ENCODE measurements at regions not wholly inside any gene's neighbourhood (a gene's known extent, or its start where the extent isn't known, plus 50 kb on each side); places are given as distances from the start of the nearest gene placed in this dataset.

DNA sequence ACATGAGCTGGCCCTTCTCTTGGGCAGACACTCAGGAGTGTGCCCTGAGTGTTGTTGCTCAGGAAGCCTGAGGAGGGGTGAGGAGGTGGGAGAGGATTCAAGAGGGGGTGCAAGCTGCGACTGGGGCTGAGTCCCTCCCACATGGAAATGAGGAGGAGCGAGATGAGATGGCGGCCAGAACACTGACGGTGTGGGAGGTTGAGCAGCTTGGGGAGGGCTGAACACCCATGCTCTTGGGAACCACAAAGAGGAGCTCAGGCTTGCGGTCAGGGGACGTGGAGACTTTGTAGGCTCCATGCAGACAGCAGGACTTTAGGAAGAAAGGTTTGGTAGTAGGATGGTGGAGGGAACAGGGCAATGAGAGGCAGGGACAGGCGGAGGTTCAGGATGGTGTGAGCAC is 163.2 kb upstream of the SHH start:
- Histone ChIP-seq H3K9me3 (no peaks in the 10 kb centered on the region), H3K4me3 (ENCODE audit: low read depth, low read length) (no peak overlapping the region), H3K4me1 (no peaks in the 10 kb centered on the region), H3K27me3 (replicated peaks; ENCODE audit: control insufficient read depth, insufficient read depth, low read length) (no peaks in the 10 kb centered on the region; the same call in 1 of the 2 replicates), H3K36me3 (ENCODE audit: control insufficient read depth, insufficient read depth, low read length) (no peaks in the 10 kb centered on the region)
- peaks cover 7% of the 10 kb centered on the region for H3K4me1 Mint-ChIP-seq (ENCODE audit: low read depth, unreplicated experiment)
- H3K36me3 Mint-ChIP-seq (ENCODE audit: insufficient read depth, unreplicated experiment): no peaks in the 10 kb centered on the region
- H3K4me3 Mint-ChIP-seq (ENCODE audit: unreplicated experiment): no peak overlapping the region
- TF ChIP-seq, protein P1, sequence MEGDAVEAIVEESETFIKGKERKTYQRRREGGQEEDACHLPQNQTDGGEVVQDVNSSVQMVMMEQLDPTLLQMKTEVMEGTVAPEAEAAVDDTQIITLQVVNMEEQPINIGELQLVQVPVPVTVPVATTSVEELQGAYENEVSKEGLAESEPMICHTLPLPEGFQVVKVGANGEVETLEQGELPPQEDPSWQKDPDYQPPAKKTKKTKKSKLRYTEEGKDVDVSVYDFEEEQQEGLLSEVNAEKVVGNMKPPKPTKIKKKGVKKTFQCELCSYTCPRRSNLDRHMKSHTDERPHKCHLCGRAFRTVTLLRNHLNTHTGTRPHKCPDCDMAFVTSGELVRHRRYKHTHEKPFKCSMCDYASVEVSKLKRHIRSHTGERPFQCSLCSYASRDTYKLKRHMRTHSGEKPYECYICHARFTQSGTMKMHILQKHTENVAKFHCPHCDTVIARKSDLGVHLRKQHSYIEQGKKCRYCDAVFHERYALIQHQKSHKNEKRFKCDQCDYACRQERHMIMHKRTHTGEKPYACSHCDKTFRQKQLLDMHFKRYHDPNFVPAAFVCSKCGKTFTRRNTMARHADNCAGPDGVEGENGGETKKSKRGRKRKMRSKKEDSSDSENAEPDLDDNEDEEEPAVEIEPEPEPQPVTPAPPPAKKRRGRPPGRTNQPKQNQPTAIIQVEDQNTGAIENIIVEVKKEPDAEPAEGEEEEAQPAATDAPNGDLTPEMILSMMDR (IDR thresholded peaks at IDR 0.05; ENCODE audit: insufficient read depth in 1 of 2, low read depth in 1 of 2, low read length in 1 of 2, severe bottlenecking in 1 of 2, unreplicated experiment in 1 of 2): no peak
- DNase-seq: peak in 1 of 2 experiments; percentile 17
- CTCF ChIA-PET: no interaction called here
- intact Hi-C loops (cut with micrococcal nuclease; ENCODE audit: unreplicated experiment): no loop called here
- H3K9me3 Mint-ChIP-seq (ENCODE audit: unreplicated experiment): no peaks in the 10 kb centered on the region
- H3K27ac Mint-ChIP-seq (ENCODE audit: unreplicated experiment): no peak overlapping the region
- POLR2A ChIA-PET: no interaction called here
- peaks cover 6% of the 10 kb centered on the region for H3K27me3 Mint-ChIP-seq (ENCODE audit: insufficient read depth, unreplicated experiment)
- BruUV-seq (replicated peaks): no TSS peak

DNA sequence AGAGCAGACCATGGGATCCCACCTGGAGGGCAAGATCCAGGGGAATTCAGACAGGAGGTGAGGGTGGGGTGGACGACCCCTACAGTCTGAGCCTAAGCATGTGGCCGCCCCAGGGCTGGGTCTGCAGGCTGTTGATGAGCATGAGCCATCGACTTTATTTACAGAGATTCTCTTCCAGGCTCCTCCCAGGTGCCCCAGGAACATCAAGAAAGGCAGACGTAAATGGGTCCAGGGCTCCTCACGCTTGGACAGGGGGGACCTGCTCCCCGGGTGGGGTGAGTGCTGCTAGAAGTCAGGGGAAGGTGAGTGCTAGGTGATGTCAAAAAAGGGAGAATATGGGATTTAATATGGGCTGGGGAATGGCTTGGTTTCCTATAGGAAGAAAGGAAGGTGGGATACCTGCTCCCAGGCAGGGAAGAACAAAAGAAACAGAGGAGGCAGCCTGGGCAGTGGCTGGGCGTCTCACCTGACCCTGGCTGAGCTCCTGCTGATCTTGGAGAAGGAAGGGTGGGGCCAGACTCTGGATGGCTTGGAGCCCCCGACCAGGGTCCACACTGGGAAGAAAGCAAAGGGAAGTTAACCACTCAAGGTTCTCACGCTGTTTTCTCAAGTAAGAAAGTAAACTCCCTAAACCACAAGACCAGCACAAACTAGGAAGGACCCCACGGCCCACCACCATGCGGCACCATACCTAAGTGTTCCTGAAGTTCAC is 162.1 kb upstream of the SHH start:
- ChIA-PET CTCF (no interaction called here), POLR2A (no interaction called here)
- Histone ChIP-seq H3K9me3 (no peaks in the 10 kb centered on the region), H3K4me1 (no peaks in the 10 kb centered on the region), H3K4me3 (ENCODE audit: low read depth, low read length) (no peak overlapping the region), H3K27me3 (replicated peaks; ENCODE audit: control insufficient read depth, insufficient read depth, low read length) (no peaks in the 10 kb centered on the region; the same call in 1 of the 2 replicates), H3K36me3 (ENCODE audit: control insufficient read depth, insufficient read depth, low read length) (no peaks in the 10 kb centered on the region)
- Mint-ChIP-seq H3K4me3 (ENCODE audit: unreplicated experiment) (no peak overlapping the region), H3K27me3 (ENCODE audit: insufficient read depth, unreplicated experiment) (peaks cover 6% of the 10 kb centered on the region), H3K4me1 (ENCODE audit: low read depth, unreplicated experiment) (peaks cover under 1% of the 10 kb centered on the region), H3K9me3 (ENCODE audit: unreplicated experiment) (no peaks in the 10 kb centered on the region), H3K27ac (ENCODE audit: unreplicated experiment) (no peak overlapping the region), H3K36me3 (ENCODE audit: insufficient read depth, unreplicated experiment) (no peaks in the 10 kb centered on the region)
- intact Hi-C loops (cut with micrococcal nuclease; ENCODE audit: unreplicated experiment): no loop called here
- TF ChIP-seq, protein P1 (IDR thresholded peaks at IDR 0.05; ENCODE audit: insufficient read depth in 1 of 2, low read depth in 1 of 2, low read length in 1 of 2, severe bottlenecking in 1 of 2, unreplicated experiment in 1 of 2): no peak
- BruUV-seq (replicated peaks): no TSS peak
- peak in 1 of 2 experiments; percentile 13 for DNase-seq

- H3K9me3 ChIP-seq: no peaks in the 10 kb centered on the region
- no TSS peak for BruUV-seq (replicated peaks)
- Mint-ChIP-seq H3K27ac (ENCODE audit: unreplicated experiment) (no peak overlapping the region), H3K4me3 (ENCODE audit: unreplicated experiment) (no peak overlapping the region), H3K9me3 (ENCODE audit: unreplicated experiment) (no peaks in the 10 kb centered on the region), H3K4me1 (ENCODE audit: low read depth, unreplicated experiment) (no peaks in the 10 kb centered on the region), H3K36me3 (ENCODE audit: insufficient read depth, unreplicated experiment) (no peaks in the 10 kb centered on the region), H3K27me3 (ENCODE audit: insufficient read depth, unreplicated experiment) (peaks cover 6% of the 10 kb centered on the region)
- no peak overlapping the region for H3K4me3 ChIP-seq (ENCODE audit: low read depth, low read length)
- peak in 1 of 2 experiments; percentile 17 for DNase-seq
- TF ChIP-seq, protein P1 (IDR thresholded peaks at IDR 0.05; ENCODE audit: insufficient read depth in 1 of 2, low read depth in 1 of 2, low read length in 1 of 2, severe bottlenecking in 1 of 2, unreplicated experiment in 1 of 2): no peak
- no peaks in the 10 kb centered on the region; the same call in 1 of the 2 replicates for H3K27me3 ChIP-seq (replicated peaks; ENCODE audit: control insufficient read depth, insufficient read depth, low read length)
- no peaks in the 10 kb centered on the region for H3K4me1 ChIP-seq
- CTCF ChIA-PET: no interaction called here
- intact Hi-C loops (cut with micrococcal nuclease; ENCODE audit: unreplicated experiment): no loop called here
- no peaks in the 10 kb centered on the region for H3K36me3 ChIP-seq (ENCODE audit: control insufficient read depth, insufficient read depth, low read length)
- POLR2A ChIA-PET: no interaction called here
Measured at GRCh38 chr7:155973451-155973997, 161.3 kb upstream of the SHH start.
